ENCODE measurements at regions not wholly inside any gene's neighbourhood (a gene's known extent, or its start where the extent isn't known, plus 50 kb on each side); places are given as distances from the start of the nearest gene placed in this dataset.

DNA sequence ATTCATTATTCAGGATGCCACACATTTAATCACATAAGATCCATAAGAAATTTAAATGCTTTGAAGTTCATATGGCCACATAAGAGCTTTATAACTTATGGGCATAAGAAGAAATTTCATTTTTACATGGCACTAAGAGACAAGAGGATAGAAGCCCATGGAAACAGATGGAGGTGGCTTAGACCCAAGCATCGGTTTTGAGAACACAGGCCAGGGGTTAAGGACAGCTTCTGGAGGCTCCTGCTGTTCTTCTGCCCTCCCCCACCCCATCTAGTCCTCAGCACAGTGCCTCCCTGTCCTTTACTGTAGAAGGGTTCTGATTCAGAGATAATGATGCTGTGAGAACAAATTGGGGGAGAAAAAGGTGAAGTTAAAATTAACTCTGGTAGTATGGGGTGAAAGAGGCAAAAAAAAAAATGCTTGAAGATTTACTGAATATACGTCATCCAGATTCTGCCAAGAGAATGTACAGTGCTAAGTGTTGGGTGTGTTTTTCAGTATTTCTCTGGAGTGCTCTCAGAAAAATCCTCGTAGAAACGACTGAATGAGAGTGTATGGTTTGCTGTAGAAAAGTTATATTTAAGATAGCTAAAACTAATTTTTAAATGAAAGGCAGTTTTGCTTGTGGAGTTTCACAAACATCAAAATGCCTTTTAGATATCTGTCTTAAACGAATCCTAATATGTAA lies 539.7 kb downstream of the QKI start:
- DNase-seq (ENCODE audit: low read depth in 3 of 3): no peak

DNA sequence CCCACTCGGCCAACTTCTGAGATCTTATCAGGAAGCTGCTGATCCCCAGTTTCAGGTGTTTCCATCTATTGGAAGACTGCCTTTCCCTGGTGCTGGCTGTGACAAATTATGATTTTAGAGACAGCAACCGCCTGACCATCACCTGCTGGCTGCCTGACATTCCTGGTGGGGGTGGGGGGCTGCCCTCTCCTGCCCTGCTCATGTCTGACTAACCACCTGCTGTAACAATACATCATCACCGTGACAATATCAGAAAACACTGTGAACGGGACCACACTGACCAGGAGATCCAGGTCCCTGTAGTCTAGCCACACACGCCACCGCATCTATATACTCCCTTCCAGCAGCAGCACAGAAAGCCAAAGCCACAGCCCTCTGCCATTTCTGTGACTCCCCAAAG lies 537.5 kb downstream of the QKI start:
- no peak for DNase-seq (ENCODE audit: low read depth in 3 of 3)

DNA sequence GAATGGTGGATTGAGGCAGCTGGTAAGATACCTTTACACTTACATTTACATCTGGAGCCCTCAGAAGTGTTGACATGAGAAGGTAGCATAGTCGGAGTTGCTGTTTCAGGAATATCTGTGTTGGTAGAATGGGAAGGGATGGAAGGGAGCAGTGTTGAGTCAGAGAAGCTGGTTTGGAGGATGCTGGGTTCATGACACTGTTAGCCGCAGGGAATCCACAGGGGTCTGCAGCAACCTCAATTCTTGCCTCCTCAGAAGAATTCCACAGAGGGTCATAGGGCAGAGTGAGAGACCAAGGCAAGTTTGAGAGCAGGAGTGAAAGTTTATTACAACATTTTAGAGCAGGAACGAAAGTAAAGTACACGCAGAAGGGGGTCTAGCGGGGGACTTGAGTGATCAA lies 536.8 kb downstream of the QKI start:
- DNase-seq (ENCODE audit: low read depth in 3 of 3): no peak

DNA sequence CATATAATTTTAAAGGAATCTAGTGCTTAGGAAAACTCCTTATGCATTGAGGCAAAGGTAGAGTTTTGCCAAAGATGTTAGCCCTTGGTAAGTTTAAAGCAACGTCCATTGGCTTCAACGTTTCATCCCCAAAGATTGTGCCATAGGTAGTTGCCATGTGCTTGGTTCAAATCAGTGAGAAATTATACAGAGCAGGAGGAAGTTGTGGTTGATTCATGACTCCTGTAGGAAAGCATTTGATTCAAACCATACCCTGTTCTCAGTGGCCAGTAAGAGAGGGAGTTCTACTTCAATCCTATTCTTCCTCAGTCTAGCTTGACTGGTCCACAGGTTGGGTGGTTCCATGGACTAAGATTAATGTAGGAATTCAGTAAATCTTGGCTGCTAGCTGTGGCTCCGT lies 535.6 kb downstream of the QKI start:
- no peak for DNase-seq (ENCODE audit: low read depth in 3 of 3)

DNA sequence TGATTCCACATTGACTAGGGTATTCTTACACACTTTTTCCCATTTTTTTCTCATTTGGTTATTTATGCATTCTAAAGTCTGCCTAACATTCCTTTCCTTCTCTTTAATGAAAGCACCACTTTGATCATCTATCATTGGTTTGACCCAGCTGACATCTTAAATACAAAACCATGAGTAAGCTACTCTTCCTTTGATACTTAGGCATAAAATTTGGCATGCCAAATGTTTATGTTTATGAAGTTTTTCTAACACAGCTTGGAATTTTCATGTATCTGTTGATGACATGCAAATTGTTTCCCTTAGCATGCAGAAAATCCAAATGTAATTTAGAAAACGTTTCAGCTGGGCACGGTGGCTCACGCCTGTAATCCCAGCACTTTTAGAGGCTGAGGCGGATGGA lies 534.9 kb downstream of the QKI start:
- DNase-seq (ENCODE audit: low read depth in 3 of 3): no peak

DNA sequence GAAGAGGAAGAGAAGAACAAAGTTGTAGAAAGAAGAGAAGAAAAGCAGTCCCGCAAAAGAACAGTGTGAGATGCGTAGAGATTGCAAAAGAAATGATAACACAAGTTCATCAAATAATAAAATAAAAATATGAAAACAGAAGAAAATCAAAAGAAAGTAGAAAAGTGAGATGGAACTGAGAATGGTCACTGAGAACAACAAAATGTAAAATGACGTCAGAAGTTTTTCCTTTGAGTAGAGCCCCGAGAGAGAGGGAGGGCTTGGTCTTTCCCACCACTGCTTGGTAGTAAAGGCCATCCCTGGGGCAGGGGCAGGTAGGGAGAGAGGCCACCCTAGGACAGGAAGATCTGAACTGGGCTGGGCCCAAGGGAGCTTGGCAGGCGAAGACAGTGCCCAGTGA lies 533.7 kb downstream of the QKI start:
- DNase-seq (ENCODE audit: low read depth in 3 of 3): no peak

DNA sequence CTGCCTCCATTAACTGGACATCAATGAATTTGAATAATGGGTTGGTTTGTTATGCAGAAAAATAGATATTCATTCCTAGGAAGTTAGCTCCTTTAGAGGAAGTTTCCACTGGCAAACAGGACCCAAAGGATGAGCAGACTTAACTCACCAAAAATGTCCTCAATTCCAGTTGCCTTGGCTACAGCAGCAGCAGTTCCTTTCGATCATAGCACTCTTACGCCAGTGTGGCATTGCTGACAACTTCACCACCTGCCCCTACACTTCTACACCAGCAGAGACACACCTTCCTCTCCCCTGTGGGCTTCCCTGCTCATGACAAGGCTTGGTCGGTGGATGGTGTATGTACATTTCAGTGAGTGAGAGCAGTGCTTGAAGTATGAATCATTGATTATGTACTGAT lies 532.8 kb downstream of the QKI start:
- no peak for DNase-seq (ENCODE audit: low read depth in 3 of 3)

DNA sequence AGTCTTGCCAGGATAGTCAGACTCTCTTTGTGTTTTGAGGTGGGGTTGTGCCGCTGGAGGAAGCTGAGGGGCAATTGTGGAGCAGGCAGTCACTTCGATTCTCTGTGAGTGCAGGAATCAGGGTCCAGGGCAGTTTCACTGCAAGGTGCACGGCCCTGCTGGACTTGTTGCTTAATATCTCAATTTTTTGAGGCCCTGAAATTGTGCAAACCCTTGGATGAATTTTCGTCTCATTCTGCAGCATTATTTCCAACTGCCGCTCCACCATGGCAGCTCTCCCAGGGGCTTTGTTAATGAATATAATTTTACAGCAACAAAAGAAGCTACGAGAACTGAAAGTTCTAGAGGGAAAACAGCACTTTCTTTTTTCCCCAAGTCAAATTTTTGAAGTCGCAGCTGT lies 531.9 kb downstream of the QKI start:
- DNase-seq (ENCODE audit: low read depth in 3 of 3): no peak

DNA sequence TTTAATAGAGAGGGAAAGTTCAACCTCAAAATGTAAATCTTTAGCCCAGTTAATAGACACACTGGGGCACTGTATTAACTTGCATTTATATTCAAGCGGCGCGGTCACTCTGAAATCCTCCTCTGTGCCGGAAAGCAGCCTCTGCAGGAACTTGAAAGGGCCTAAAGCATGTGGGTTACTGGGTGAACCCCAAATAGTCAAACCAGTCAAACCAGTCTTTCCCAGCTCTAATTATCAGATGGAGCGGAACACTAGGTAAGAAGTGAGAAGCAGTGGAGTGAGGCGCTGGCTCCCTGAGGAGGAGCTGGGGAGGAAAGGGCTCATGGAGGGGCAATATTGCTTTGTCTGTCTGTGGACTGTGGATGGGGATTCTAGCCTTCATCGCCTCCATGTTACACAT lies 531.3 kb downstream of the QKI start:
- no peak for DNase-seq (ENCODE audit: low read depth in 3 of 3)

DNA sequence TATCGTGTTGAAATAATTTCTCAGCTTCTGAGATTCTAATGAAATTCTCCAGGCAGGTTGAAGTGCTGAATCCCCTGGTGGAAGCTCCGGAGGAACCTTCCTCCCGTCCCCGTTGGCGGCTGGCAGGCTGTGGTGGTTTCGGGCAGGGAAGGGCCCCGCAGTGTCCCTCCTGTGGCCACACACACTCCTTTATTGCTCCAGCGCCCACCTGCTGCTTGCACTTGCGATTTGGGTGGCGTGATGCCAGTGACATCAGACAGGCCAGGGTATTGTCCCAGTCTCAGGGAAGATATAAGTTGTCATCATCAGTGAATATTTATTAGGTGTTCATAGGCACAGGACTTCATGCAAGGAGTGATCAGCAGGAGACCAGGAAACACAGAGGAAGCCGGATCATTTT lies 530.4 kb downstream of the QKI start:
- DNase-seq (ENCODE audit: low read depth in 3 of 3): no peak

DNA sequence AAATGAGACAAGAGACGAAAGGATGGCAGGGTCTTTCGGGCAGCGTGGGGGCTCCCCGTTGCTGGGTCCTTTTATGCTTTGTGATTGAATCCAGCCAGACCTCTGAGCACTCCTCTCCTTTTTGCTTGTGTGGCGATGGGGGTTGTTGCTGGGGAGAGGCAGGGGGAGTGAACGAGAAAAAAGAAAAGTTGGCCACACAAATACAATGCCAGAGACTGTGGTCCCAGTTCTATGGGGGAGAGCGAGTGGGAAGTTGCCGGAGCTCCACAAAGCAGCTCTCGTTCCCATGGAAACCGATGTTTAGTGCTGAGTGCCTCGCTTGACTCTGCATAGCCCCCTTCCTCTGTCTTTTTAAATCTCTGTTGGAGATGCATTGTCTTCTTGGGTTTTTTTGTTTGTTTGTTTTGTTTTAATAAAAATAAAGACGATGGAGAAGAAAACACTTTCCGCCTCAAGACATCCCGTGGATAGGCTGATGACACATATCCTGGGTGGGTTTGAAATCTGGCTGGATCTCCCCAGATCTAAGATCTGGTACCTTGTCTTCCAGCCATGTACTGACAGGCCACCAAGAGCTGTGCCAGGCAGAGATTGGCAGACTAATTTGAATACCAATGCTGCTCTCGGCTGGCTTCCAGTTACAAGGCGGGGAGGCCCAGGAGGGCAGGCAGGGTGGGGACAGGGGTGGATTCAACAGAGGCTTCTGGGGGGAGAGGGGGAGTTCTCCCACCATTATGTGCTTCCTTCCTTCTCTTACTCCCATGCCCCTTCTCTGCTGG lies 529.3 kb downstream of the QKI start:
- DNase-seq (ENCODE audit: low read depth in 3 of 3): no peak

DNA sequence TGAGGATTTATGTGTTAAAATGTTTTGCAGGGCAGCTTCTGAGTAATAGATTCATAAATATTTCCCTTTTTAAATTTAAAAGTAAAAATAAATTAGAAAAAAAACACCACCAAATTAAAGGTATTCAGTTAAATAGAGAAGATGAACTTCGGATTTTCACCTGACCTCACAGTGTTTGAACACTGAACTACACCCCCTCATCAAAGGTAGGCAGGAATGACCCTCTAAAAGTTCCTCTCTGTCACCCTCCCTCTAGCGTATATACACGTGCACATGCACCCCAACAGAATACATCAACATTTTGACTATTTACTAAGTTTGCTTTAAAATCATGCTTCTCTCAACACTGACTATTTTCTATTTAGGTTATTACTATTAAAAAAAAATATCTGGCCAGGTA lies 528.3 kb downstream of the QKI start:
- no peak for DNase-seq (ENCODE audit: low read depth in 3 of 3)

DNA sequence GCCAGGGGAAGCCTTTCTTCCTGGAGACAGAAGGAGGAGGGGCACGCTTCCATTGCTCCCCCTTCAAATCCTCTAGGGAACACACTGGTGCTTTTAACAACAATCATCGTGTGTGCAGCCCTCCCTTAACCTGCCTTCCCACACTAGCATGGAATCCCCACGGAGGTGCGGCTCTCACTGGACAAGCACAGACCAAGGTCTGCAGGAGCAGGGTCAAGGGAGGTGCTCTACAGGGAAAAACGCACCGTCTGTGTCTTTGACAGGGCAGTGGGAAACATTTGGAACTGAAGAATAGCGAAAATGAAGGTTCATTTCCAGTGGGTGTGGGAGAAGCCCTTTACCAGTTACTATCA lies 527.1 kb downstream of the QKI start:
- DNase-seq (ENCODE audit: low read depth in 3 of 3): no peak

DNA sequence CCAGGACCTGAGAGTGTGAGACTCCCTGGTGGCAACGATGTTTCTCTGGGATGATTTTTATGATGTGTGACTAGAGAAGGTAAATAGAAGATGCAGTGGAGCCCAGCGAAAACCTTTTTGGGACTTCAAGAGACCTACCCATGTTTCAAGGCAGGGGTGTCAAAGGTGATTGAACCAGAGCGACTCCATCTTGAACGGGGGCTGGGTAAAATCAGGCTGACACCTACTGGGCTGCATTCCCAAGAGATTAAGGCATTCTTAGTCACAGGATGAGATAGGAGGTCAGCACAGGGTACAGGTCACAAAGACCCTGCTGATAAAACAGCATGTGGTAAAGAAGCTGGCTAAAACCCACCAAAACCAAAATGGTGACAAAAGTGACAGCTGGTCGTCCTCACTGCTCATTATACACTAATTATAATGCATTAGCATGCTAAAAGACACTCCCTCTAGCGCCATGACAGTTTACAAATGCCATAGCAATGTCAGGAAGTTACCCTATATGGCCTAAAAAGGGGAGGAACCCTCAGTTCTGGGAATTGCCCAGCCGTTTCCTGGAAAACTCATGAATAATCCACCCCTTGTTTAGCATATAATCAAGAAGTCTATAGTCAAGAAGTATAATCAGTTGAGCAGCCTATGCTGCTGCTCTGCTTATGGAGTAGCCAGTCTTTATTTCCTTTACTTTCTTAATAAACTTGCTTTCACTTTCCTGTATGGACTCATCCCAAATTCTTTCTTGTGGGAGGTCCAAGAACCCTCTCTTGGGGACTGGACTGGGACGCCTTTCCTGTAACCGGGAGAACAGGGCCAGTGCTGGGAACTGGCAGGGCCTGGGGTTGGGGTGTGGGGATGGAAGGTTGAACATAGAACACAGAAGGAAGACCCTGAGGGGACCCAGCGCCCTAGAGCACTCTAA lies 526.4 kb downstream of the QKI start:
- DNase-seq (ENCODE audit: low read depth in 3 of 3): no peak

DNA sequence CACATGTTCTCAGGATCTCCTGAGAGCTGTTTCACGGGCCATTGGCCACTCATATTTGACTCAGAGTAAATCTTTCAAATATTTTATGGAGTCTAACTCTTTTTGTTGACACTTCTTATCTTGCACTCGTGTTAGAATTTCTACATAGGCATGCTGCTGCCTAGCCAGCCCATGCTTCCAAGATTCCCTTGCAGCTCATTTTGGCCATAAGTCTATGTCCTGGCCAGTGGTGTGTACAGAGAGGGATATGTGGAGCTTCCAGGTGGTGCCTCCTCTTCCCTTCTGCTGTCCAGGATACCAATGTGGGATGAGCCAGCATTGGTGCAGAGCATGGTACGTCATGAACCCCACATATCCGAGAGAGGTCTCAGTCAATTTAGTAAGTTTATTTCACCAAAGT lies 522.6 kb downstream of the QKI start:
- no peak for DNase-seq (ENCODE audit: low read depth in 3 of 3)

DNA sequence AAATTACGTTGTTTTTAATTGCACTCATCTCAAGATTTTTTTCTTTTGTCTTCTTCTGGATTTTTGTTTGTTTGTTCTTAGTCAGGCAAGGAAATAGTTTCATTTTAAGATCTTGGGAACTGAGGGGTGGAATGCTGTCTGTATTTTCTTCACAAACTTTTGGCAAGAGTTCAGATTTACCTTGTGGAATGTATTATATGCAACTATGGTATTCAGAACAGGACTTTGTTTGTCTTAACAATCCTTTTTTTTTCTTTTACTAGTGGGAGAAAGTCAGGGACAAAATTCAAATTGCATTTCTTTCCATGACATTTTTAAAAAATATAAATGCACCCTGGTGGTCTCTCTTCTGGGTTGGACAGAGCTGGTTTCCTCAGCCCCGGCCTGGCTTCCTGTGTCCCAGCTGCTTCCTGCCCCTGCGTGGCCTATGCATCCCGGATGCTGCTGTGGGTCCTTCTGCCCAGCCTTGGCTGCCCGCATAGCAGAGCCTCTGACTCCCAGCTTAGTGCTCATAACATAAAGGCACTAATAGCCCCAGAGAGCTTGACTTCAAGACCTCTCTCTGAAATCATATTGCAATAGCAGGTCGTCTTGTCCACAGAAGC lies 520.7 kb downstream of the QKI start:
- no peak for DNase-seq (ENCODE audit: low read depth in 3 of 3)

DNA sequence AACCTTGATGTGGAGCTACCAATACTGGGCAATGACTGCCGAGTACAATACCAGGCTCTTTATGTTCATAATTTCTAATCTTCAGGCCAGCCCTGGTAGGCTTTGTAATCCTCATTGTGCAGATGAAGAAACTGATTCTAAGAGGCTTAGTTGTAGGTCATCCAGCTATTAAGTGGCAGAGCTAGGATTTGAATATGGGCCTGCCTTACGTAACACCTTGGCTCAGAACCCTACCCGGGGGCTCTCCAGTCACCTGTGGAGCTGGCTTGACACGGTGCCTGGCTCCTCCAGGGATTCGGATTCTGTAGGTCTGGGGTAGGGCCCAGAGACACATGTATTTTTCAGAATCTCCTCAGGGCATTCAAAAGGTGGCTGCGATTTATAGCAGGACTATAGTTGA lies 515.5 kb downstream of the QKI start:
- no peak for DNase-seq (ENCODE audit: low read depth in 3 of 3)

DNA sequence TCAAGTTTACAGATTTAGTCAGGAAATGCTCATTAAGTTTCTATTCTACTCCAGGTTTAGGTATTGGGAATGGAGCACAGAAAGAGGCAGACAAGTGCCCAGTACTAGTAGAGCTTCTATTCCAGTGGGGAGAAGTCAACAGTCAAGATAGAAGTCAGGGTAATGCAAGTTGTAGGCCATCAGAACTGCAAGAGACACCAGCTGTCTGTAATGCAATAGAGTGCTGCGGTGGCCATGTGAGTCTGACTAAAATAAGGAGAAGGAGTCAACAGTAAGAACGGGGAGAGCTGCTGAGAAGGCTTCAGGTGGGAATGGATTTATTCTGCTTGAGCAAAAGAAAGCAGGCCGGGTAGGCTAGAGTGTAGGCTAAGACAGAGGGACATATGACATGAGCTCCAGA lies 515.0 kb downstream of the QKI start:
- no peak for DNase-seq (ENCODE audit: low read depth in 3 of 3)

DNA sequence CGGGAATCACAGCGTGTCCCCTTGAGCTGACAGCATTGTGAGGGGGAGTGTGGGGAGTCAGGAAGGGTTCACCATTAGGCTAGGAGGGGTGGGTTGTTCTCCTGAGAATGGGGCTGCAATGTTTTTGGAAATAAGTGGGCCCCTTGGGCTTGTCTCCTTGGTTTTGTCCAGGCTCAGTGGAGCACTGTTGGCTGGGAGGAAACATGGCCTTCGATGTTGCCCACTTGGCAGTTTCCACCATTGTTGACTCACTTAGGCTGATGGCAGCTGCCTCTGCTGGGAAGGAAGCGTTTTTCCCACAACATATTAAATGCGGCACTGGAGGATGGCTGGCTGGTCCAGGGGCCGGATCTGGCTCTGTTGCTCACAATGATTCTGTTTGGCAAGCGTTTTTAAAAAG lies 512.1 kb downstream of the QKI start:
- no peak for DNase-seq (ENCODE audit: low read depth in 3 of 3)

DNA sequence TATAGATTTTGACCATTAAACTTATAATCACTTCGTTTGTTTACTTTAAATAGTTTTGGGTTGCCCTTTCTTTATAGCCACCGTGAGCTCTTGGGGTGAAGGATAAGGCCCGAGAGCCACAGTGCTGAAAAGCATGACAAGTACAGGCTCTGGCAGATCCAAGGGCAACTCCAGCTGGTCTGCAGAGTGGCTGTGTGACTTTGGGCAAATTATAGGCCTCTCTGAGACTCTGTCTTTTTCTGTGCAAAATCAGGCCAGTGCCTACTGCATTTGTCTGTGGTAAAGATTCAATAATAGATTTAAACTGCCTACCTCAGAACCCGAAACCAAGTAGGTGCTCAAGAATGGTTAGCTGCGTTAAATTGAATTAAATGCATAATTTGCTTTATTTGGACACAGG lies 511.3 kb downstream of the QKI start:
- DNase-seq (ENCODE audit: low read depth in 3 of 3): no peak

DNA sequence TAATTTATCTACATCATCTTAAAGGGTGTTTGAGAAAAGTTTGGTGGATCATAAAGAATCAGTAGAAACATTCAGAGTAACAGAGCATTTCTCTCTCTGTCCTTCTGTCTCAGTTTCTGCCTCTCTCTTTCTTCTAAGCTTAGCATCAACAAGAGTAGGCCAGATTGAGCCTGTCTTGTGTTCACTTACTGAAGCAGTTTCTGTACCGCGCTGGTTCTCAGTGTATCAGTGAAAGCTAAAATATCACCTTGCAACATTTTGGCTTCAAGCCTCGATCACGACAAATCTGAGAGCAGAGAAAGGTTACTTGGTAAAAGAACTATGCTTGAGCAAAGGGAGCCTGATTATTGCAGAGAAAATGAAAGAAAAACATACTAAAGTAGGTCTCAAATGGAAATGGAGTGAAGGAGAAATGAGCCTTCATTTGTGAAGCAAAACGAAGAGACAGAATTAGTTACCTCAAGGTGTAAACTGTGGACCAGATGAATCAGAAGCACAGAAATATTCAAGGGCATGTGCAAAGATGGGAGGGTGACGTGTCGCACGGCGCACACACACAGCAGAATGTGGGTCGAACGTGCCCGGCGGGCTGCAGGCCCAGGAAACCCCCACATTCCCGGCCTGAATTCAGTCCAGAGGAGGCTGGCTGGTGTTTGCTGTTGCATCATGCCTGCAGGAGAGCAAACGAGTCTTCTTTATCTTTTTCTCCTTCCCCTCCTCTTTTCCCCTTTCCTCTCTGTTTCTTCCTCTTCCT lies 509.3 kb downstream of the QKI start:
- DNase-seq (ENCODE audit: low read depth in 3 of 3): no peak

DNA sequence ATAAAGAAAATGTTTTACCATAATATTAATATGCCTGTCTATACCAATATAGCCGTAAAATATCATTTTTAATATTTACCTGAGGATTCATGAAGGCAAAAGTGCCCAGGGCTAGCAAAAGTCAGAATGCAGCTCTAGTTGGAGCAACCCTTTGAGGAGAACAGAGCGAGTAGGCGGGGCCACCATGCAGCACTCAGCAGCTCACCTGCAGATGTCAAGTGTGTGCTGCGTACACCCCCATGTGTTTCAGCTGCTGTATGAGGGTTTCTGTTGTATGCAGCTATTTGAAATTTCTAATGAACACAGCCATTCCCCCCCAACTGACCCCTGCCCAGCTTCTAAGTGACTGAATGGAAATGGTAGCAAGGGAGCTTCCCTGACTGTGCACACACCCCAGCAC lies 508.0 kb downstream of the QKI start:
- DNase-seq (ENCODE audit: low read depth in 3 of 3): no peak
